Gastroesophageal sphincter (tissue), 4 donors: ENCODE measurements at regions not wholly inside any gene's neighbourhood (a gene's known extent, or its start where the extent isn't known, plus 50 kb on each side); places are given as distances from the start of the nearest gene placed in this dataset.
A peak's percentile ranks its signal among the peaks of the same experiment; 100 is the strongest.
"Not testable (repeated sequence)": the region's sequence is repeated elsewhere in the genome, so short reads cannot be mapped to it uniquely, and the experiment has no call there.

Experiments
- ATAC-seq: fragments of 150-250 bp; one replicate; pipeline ENCODE4 v1.9.1; 2016; ENCODE audit warnings: mild to moderate bottlenecking, moderate library complexity
- H3K27ac ChIP-seq, 4 donors: fragments of 200-600 bp; sonication (generic) in 3 of 4; 1 replicate in 3 of 4; 2 replicates in 1 of 4; pipeline ENCODE4 v1.5.1; 2016 to 2019
- H3K27me3 ChIP-seq: fragments of 200-600 bp; sonication (generic); one replicate; pipeline ENCODE4 v1.5.1; 2019
- H3K36me3 ChIP-seq, 2 donors: fragments of 200-600 bp; sonication (generic); one replicate each; pipeline ENCODE4 v1.5.1; 2019; ENCODE audit warnings: control low read depth in 1 of 2
- H3K4me1 ChIP-seq, 3 donors: fragments of 200-600 bp; sonication (generic); 1 replicate in 2 of 3; 2 replicates in 1 of 3; pipeline ENCODE4 v1.5.1; 2016 to 2019; ENCODE audit warnings: control low read depth in 2 of 3
- H3K4me3 ChIP-seq, 2 donors: fragments of 200-600 bp; sonication (generic); one replicate each; pipeline ENCODE4 v1.5.1; 2019; ENCODE audit warnings: mild to moderate bottlenecking in 1 of 2, moderate library complexity in 1 of 2
- H3K9me3 ChIP-seq, 3 donors: fragments of 200-600 bp; sonication (generic); one replicate each; pipeline ENCODE4 v1.5.1; 2017 to 2019; ENCODE audit warnings: control low read depth in 2 of 3
- CTCF ChIP-seq, 4 experiments: fragments of 200-600 bp in 2 of 4; fragments of 450-650 bp in 2 of 4; sonication (generic) in 1 of 4; IDR thresholded peaks; one replicate each; pipeline ENCODE4 v1.5.1; 2017 to 2019; ENCODE audit warnings: antibody characterized with exemption in 4 of 4, mild to moderate bottlenecking in 2 of 4, moderate library complexity in 2 of 4
- EP300 ChIP-seq: sonication (generic); formaldehyde crosslinking; IDR thresholded peaks from one replicate; pipeline ENCODE4 v1.6.1; 2017; ENCODE audit warnings: antibody characterized with exemption, mild to moderate bottlenecking
- POLR2A ChIP-seq, 2 donors: fragments of 450-650 bp; IDR thresholded peaks; one replicate each; pipeline ENCODE4 v1.6.1; 2017; ENCODE audit warnings: antibody characterized with exemption in 2 of 2, mild to moderate bottlenecking in 2 of 2, moderate library complexity in 1 of 2
- POLR2AphosphoS5 ChIP-seq: sonication (generic); formaldehyde crosslinking; IDR thresholded peaks from one replicate; pipeline ENCODE4 v1.6.1; 2017; ENCODE audit warnings: antibody characterized with exemption
- WGBS, 2 donors: methylation state at CpG; one replicate each; pipeline ENCODE4 v1.1.5; 2018; ENCODE audit warnings: low coverage in 1 of 2; 5-methylcytosine and 5-hydroxymethylcytosine counted together

GRCh38 chr5:110865400-110866094 is 126.7 kb downstream of the SLC25A46 start:
- H3K27ac ChIP-seq, result no peak overlapping the region
- no peak overlapping the region for H3K4me3 ChIP-seq
- WGBS, 2 donors, result 67 to 95% methylated on average over 3 of the region's 4 CpGs
- TF ChIP-seq POLR2A (IDR thresholded peaks at IDR 0.05) (no peak), POLR2AphosphoS5 (no peak), CTCF (IDR thresholded peaks at IDR 0.05) (peak in 2 of 4 experiments; percentile 23 to 38)
- no peaks in the 10 kb centered on the region for H3K4me1 ChIP-seq
- H3K27me3 ChIP-seq, result no peaks in the 10 kb centered on the region
- no peaks in the 10 kb centered on the region for H3K9me3 ChIP-seq
- no peaks in the 10 kb centered on the region for H3K36me3 ChIP-seq
- no peak for ATAC-seq

- Histone ChIP-seq H3K36me3 (no peaks in the 10 kb centered on the region), H3K27ac (no peak overlapping the region), H3K9me3 (no peaks in the 10 kb centered on the region), H3K27me3 (no peaks in the 10 kb centered on the region), H3K4me3 (no peak overlapping the region), H3K4me1 (no peaks in the 10 kb centered on the region)
- ATAC-seq, result no peak
- WGBS, 2 donors, result 76 to 82% methylated on average over 4 of the region's 4 CpGs
- TF ChIP-seq CTCF (IDR thresholded peaks at IDR 0.05) (no peak), EP300 (no peak), POLR2AphosphoS5 (no peak)
Observed at GRCh38 chr5:110869927-110870326, 131.1 kb downstream of the SLC25A46 start.

GRCh38 chr5:110872200-110872599 is 133.4 kb downstream of the SLC25A46 start:
- H3K27ac ChIP-seq, result no peak overlapping the region
- TF ChIP-seq EP300 (no peak), POLR2A (IDR thresholded peaks at IDR 0.05) (no peak), CTCF (IDR thresholded peaks at IDR 0.05) (no peak), POLR2AphosphoS5 (no peak)
- ATAC-seq, result peak; percentile 22
- no peaks in the 10 kb centered on the region for H3K27me3 ChIP-seq
- whole genome bisulfite sequencing, 2 donors, result no CpG with 5 or more reads among the region's 15 CpGs
- H3K9me3 ChIP-seq, result no peaks in the 10 kb centered on the region
- no peaks in the 10 kb centered on the region for H3K4me1 ChIP-seq
- H3K36me3 ChIP-seq, result no peaks in the 10 kb centered on the region
- H3K4me3 ChIP-seq, result no peak overlapping the region

- H3K9me3 ChIP-seq, result no peaks in the 10 kb centered on the region
- no peaks in the 10 kb centered on the region for H3K4me1 ChIP-seq
- H3K27ac ChIP-seq, result no peak overlapping the region
- no peak for ATAC-seq
- WGBS, 2 donors, result 100% methylated on average over 1 of the region's 7 CpGs
- no peaks in the 10 kb centered on the region for H3K36me3 ChIP-seq
- no peaks in the 10 kb centered on the region for H3K27me3 ChIP-seq
- TF ChIP-seq EP300, result no peak
- no peak for TF ChIP-seq CTCF (IDR thresholded peaks at IDR 0.05)
- TF ChIP-seq POLR2AphosphoS5, result no peak
- TF ChIP-seq POLR2A (IDR thresholded peaks at IDR 0.05), result no peak
- H3K4me3 ChIP-seq, result no peak overlapping the region
Observed at GRCh38 chr5:110872963-110873362, 134.2 kb downstream of the SLC25A46 start.

- Histone ChIP-seq H3K9me3 (no peaks in the 10 kb centered on the region), H3K27ac (no peak overlapping the region), H3K27me3 (no peaks in the 10 kb centered on the region), H3K4me3 (no peak overlapping the region), H3K4me1 (no peaks in the 10 kb centered on the region), H3K36me3 (no peaks in the 10 kb centered on the region)
- TF ChIP-seq POLR2AphosphoS5 (no peak), POLR2A (IDR thresholded peaks at IDR 0.05) (no peak), EP300 (no peak), CTCF (IDR thresholded peaks at IDR 0.05) (no peak)
- no peak for ATAC-seq
- WGBS, 2 donors, result 48 to 63% methylated on average over 3 of the region's 3 CpGs
Observed at GRCh38 chr5:110873773-110874437, 135.1 kb downstream of the SLC25A46 start.

- not testable (repeated sequence) for H3K9me3 ChIP-seq, H3K27ac ChIP-seq, H3K4me3 ChIP-seq, ATAC-seq, H3K27me3 ChIP-seq, H3K36me3 ChIP-seq, H3K4me1 ChIP-seq
Observed at GRCh38 chr5:110875115-110875514, 136.3 kb downstream of the SLC25A46 start.
